HEK293 (cell line): ENCODE measurements at regions not wholly inside any gene's neighbourhood (a gene's known extent, or its start where the extent isn't known, plus 50 kb on each side); places are given as distances from the start of the nearest gene placed in this dataset.

ENCODE experiments used
- CTCF ChIA-PET: fragments of 350-600 bp; formaldehyde crosslinking; extraction: SDS; loops from one replicate; lab custom pipeline; 2021; ENCODE audit warnings: antibody characterized with exemption; lab: Yijun Ruan, JAX
- POLR2A ChIA-PET: fragments of 300-600 bp; formaldehyde crosslinking; extraction: SDS; loops from one replicate; lab custom pipeline; 2020; ENCODE audit warnings: antibody characterized with exemption, inconsistent platforms; lab: Yijun Ruan, JAX
- H3K27ac ChIP-seq: fragments of 200-500 bp; sonication (Bioruptor generic); 2 replicates; pipeline ENCODE4 v1.5.1; 2014; ENCODE audit warnings: low read depth, low read length, control low read depth, inconsistent platforms; ENCODE audit errors: extremely low read depth
- H3K36me3 ChIP-seq, 2 experiments: fragments of 200-500 bp in 1 of 2; sonication (Bioruptor generic) in 1 of 2; 1 replicate in 1 of 2; 2 replicates in 1 of 2; pipeline ENCODE4 v1.5.1; 2014 to 2017; ENCODE audit warnings: inconsistent platforms in 2 of 2, low read length in 2 of 2; ENCODE audit not compliant: control insufficient read depth in 2 of 2, insufficient read depth in 1 of 2
- H3K4me1 ChIP-seq: fragments of 200-500 bp; sonication (Bioruptor generic); 2 replicates; pipeline ENCODE4 v1.5.1; 2014; ENCODE audit warnings: mild to moderate bottlenecking, low read length, inconsistent platforms; ENCODE audit not compliant: control insufficient read depth, insufficient read depth
- H3K4me3 ChIP-seq: 2 replicates; pipeline ENCODE4 v1.5.1; 2011; ENCODE audit warnings: low read depth, mild to moderate bottlenecking, control low read depth, low read length, moderate library complexity
- H3K9me3 ChIP-seq: fragments of 200-500 bp; sonication (Bioruptor generic); 2 replicates; pipeline ENCODE4 v1.5.1; 2014; ENCODE audit warnings: low read depth, low read length, inconsistent platforms; ENCODE audit not compliant: control insufficient read depth, insufficient read depth
- GFI1B ChIP-seq: fragments of 450-650 bp; formaldehyde crosslinking; IDR thresholded peaks from 2 replicates; pipeline ENCODE4 v1.5.1; 2016; ENCODE audit warnings: missing biosample characterization, missing genetic modification characterization
- KLF1 ChIP-seq: fragments of 450-650 bp; formaldehyde crosslinking; IDR thresholded peaks from 2 replicates; pipeline ENCODE4 v1.5.1; 2016; ENCODE audit warnings: missing biosample characterization, missing genetic modification characterization
- KLF10 ChIP-seq: fragments of 450-650 bp; IDR thresholded peaks from 2 replicates; pipeline ENCODE4 v1.5.1; 2018; ENCODE audit warnings: missing biosample characterization, mild to moderate bottlenecking, missing genetic modification characterization
- KLF9 ChIP-seq: fragments of 450-650 bp; formaldehyde crosslinking; IDR thresholded peaks from 2 replicates; pipeline ENCODE4 v1.5.1; 2016; ENCODE audit warnings: missing biosample characterization, missing genetic modification characterization, low read depth
- REPIN1 ChIP-seq: fragments of 450-650 bp; formaldehyde crosslinking; IDR thresholded peaks from 2 replicates; pipeline ENCODE4 v1.5.1; 2017; ENCODE audit warnings: missing biosample characterization, missing genetic modification characterization, low read depth
- SCRT2 ChIP-seq: fragments of 450-650 bp; formaldehyde crosslinking; IDR thresholded peaks from 2 replicates; pipeline ENCODE4 v1.5.1; 2016; ENCODE audit warnings: missing biosample characterization, missing genetic modification characterization
- SP2 ChIP-seq: fragments of 450-650 bp; formaldehyde crosslinking; IDR thresholded peaks from 2 replicates; pipeline ENCODE4 v1.5.1; 2016; ENCODE audit warnings: missing biosample characterization, missing genetic modification characterization
- YY2 ChIP-seq: fragments of 450-650 bp; formaldehyde crosslinking; IDR thresholded peaks from 2 replicates; pipeline ENCODE4 v1.5.1; 2016; ENCODE audit warnings: missing biosample characterization, missing genetic modification characterization
- ZBTB17 ChIP-seq: fragments of 450-650 bp; formaldehyde crosslinking; IDR thresholded peaks from 2 replicates; pipeline ENCODE4 v1.5.1; 2016; ENCODE audit warnings: missing biosample characterization, missing genetic modification characterization
- ZFHX2 ChIP-seq: fragments of 450-650 bp; formaldehyde crosslinking; conservative IDR thresholded peaks from 2 replicates; pipeline ENCODE4 v1.5.1; 2016; ENCODE audit warnings: missing biosample characterization, missing genetic modification characterization
- ZFP69B ChIP-seq: fragments of 450-650 bp; formaldehyde crosslinking; IDR thresholded peaks from 2 replicates; pipeline ENCODE4 v1.5.1; 2016; ENCODE audit warnings: missing biosample characterization, missing genetic modification characterization
- ZNF19 ChIP-seq: fragments of 450-650 bp; formaldehyde crosslinking; IDR thresholded peaks from 2 replicates; pipeline ENCODE4; 2016; ENCODE audit warnings: missing biosample characterization, missing genetic modification characterization, low read depth
- ZNF292 ChIP-seq: fragments of 450-650 bp; formaldehyde crosslinking; IDR thresholded peaks from 2 replicates; pipeline ENCODE4 v1.5.1; 2016; ENCODE audit warnings: low read depth, missing biosample characterization, missing genetic modification characterization, borderline replicate concordance
- ZNF302 ChIP-seq: fragments of 450-650 bp; formaldehyde crosslinking; IDR thresholded peaks from 2 replicates; pipeline ENCODE4 v1.5.1; 2016; ENCODE audit warnings: missing biosample characterization, missing genetic modification characterization, low read depth
- ZNF366 ChIP-seq: fragments of 450-650 bp; formaldehyde crosslinking; conservative IDR thresholded peaks from 2 replicates; pipeline ENCODE4 v1.5.1; 2016; ENCODE audit warnings: missing biosample characterization, missing genetic modification characterization
- ZNF558 ChIP-seq: fragments of 450-650 bp; formaldehyde crosslinking; IDR thresholded peaks from 2 replicates; pipeline ENCODE4 v1.5.1; 2016; ENCODE audit warnings: missing biosample characterization, missing genetic modification characterization
- ZNF560 ChIP-seq: fragments of 450-650 bp; formaldehyde crosslinking; IDR thresholded peaks from 2 replicates; pipeline ENCODE4 v1.5.1; 2017; ENCODE audit warnings: missing biosample characterization, missing genetic modification characterization, borderline replicate concordance
- ZNF585B ChIP-seq: fragments of 450-650 bp; formaldehyde crosslinking; IDR thresholded peaks from 2 replicates; pipeline ENCODE4 v1.5.1; 2016; ENCODE audit warnings: missing biosample characterization, missing genetic modification characterization
- ZNF629 ChIP-seq: fragments of 450-650 bp; formaldehyde crosslinking; IDR thresholded peaks from 2 replicates; pipeline ENCODE4 v1.5.1; 2017; ENCODE audit warnings: missing biosample characterization, missing genetic modification characterization
- ZNF747 ChIP-seq: fragments of 450-650 bp; formaldehyde crosslinking; IDR thresholded peaks from 2 replicates; pipeline ENCODE4 v1.5.1; 2016; ENCODE audit warnings: missing biosample characterization, missing genetic modification characterization
- ZNF792 ChIP-seq: fragments of 450-650 bp; formaldehyde crosslinking; IDR thresholded peaks from 2 replicates; pipeline ENCODE4 v1.5.1; 2016; ENCODE audit warnings: missing biosample characterization, missing genetic modification characterization
- TF ChIP-seq, protein P1 (sequence below): fragments of 450-650 bp; formaldehyde crosslinking; IDR thresholded peaks from 2 replicates; pipeline ENCODE4 v1.5.1; 2016; ENCODE audit warnings: missing biosample characterization, missing genetic modification characterization
- TF ChIP-seq, protein P2 (sequence below): fragments of 450-650 bp; formaldehyde crosslinking; IDR thresholded peaks from 2 replicates; pipeline ENCODE4 v1.5.1; 2016; ENCODE audit warnings: missing biosample characterization, missing genetic modification characterization, low read depth
- TF ChIP-seq, protein P3 (sequence below): fragments of 450-650 bp; formaldehyde crosslinking; IDR thresholded peaks from 2 replicates; pipeline ENCODE4 v1.5.1; 2016; ENCODE audit warnings: missing biosample characterization, missing genetic modification characterization
- TF ChIP-seq, protein P4 (sequence below): fragments of 450-650 bp; formaldehyde crosslinking; IDR thresholded peaks from 2 replicates; pipeline ENCODE4 v1.5.1; 2017; ENCODE audit warnings: missing biosample characterization, missing genetic modification characterization

DNA sequence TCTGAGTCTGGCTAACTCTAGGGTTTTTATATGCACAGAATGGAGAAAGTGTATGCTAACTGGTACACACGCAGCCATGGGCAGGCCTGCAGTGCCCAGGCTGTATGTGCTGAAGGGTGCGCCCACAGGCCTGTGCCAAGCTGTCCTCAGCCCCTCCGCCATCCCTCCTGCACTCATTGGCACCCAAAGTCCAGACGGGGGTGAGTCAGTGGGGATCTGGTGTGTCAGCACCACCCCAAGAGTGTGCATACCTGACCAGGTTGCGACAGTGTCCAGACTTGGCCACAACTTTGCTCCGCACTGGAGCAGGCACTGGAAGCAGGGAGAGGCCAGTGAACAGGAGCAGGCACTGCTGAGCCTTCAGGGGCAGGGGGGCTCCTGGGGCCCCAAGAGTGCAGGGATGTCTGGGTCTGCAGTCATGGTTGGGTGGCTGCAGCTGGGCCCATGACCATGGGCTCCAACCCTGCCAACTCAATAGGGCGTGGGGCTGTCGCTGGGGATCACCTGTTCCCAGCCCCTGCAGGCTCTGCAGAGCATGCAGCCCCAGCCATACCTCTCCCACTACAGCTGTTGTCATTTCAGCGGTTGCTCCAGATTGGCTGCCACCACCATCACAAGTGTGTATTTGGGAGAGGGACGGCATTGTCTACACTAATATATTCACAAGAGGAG lies 717.8 kb downstream of the EPHA7 start:
- POLR2A ChIA-PET, result no interaction called here
- Histone ChIP-seq H3K4me3 (no peak overlapping the region), H3K27ac (no peak overlapping the region), H3K4me1 (no peaks in the 10 kb centered on the region), H3K9me3 (no peaks in the 10 kb centered on the region), H3K36me3 (no peaks in the 10 kb centered on the region)
- TF ChIP-seq GFI1B (no peak), ZNF747 (tag by site-specific recombination) (no peak), ZNF629 (tag by site-specific recombination) (no peak), ZNF585B (tag by site-specific recombination) (no peak), ZNF292 (tag by site-specific recombination) (no peak), ZFP69B (tag by site-specific recombination) (no peak), SCRT2 (tag by site-specific recombination) (no peak), ZNF792 (tag by site-specific recombination) (no peak), ZBTB17 (tag by site-specific recombination) (no peak)
- TF ChIP-seq, protein P1, sequence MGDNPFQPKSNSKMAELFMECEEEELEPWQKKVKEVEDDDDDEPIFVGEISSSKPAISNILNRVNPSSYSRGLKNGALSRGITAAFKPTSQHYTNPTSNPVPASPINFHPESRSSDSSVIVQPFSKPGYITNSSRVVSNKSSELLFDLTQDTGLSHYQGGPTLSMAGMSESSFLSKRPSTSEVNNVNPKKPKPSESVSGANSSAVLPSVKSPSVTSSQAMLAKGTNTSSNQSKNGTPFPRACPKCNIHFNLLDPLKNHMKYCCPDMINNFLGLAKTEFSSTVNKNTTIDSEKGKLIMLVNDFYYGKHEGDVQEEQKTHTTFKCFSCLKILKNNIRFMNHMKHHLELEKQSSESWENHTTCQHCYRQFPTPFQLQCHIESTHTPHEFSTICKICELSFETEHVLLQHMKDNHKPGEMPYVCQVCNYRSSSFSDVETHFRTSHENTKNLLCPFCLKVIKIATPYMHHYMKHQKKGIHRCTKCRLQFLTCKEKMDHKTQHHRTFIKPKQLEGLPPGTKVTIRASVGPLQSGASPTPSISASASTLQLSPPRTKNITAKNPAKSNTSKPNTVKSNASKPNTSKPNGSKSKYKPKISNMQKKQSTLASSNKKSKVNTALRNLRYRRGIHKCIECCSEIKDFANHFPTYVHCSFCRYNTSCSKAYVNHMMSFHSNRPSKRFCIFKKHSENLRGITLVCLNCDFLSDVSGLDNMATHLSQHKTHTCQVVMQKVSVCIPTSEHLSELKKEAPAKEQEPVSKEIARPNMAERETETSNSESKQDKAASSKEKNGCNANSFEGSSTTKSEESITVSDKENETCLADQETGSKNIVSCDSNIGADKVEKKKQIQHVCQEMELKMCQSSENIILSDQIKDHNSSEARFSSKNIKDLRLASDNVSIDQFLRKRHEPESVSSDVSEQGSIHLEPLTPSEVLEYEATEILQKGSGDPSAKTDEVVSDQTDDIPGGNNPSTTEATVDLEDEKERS, result no peak
- CTCF ChIA-PET, result interaction anchor here (0.5 kb wide), 1 partner anchor 200 kb away, joined by 3 read pairs; no protein-coding TSS in a partner anchor

DNA sequence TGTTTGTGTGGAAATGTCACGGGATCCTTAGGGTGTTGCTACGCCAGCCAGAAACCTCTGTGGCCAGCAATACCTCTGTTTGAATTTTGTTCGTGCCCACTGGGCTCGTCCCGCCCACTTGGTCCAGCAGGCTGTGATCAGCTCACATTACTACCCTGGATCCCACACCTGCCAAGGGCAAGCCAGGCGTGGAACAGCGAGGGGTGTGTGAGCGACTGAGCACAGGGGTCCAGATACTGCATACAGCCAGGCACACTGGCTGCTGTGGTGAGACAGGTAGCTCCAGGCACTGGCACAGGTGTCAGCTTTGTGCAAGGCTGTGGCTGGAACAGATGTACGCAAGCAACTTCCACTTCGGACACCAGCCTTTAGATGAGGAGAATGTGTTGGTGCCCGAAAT lies 718.9 kb downstream of the EPHA7 start:
- ChIA-PET POLR2A (interaction anchor here (0.6 kb wide), 1 partner anchor 27 kb away, joined by 3 read pairs; no protein-coding TSS in a partner anchor), CTCF (no interaction called here)
- Histone ChIP-seq H3K4me1 (no peaks in the 10 kb centered on the region), H3K27ac (no peak overlapping the region), H3K4me3 (no peak overlapping the region), H3K36me3 (no peaks in the 10 kb centered on the region), H3K9me3 (no peaks in the 10 kb centered on the region)
- TF ChIP-seq KLF10 (tag by site-specific recombination) (no peak), SP2 (tag by site-specific recombination) (no peak), YY2 (no peak), KLF9 (tag by site-specific recombination) (no peak), ZNF302 (no peak), ZFHX2 (tag by site-specific recombination) (no peak), REPIN1 (no peak), ZNF558 (tag by site-specific recombination) (no peak), ZNF19 (tag by site-specific recombination) (no peak), ZNF560 (tag by site-specific recombination) (no peak), KLF1 (tag by site-specific recombination) (no peak), ZNF366 (tag by site-specific recombination) (no peak)
- TF ChIP-seq, protein P2, sequence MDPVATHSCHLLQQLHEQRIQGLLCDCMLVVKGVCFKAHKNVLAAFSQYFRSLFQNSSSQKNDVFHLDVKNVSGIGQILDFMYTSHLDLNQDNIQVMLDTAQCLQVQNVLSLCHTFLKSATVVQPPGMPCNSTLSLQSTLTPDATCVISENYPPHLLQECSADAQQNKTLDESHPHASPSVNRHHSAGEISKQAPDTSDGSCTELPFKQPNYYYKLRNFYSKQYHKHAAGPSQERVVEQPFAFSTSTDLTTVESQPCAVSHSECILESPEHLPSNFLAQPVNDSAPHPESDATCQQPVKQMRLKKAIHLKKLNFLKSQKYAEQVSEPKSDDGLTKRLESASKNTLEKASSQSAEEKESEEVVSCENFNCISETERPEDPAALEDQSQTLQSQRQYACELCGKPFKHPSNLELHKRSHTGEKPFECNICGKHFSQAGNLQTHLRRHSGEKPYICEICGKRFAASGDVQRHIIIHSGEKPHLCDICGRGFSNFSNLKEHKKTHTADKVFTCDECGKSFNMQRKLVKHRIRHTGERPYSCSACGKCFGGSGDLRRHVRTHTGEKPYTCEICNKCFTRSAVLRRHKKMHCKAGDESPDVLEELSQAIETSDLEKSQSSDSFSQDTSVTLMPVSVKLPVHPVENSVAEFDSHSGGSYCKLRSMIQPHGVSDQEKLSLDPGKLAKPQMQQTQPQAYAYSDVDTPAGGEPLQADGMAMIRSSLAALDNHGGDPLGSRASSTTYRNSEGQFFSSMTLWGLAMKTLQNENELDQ (tag by site-specific recombination), result no peak
- TF ChIP-seq, protein P3, sequence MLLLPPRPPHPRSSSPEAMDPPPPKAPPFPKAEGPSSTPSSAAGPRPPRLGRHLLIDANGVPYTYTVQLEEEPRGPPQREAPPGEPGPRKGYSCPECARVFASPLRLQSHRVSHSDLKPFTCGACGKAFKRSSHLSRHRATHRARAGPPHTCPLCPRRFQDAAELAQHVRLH (tag by site-specific recombination), result no peak
- TF ChIP-seq, protein P4, sequence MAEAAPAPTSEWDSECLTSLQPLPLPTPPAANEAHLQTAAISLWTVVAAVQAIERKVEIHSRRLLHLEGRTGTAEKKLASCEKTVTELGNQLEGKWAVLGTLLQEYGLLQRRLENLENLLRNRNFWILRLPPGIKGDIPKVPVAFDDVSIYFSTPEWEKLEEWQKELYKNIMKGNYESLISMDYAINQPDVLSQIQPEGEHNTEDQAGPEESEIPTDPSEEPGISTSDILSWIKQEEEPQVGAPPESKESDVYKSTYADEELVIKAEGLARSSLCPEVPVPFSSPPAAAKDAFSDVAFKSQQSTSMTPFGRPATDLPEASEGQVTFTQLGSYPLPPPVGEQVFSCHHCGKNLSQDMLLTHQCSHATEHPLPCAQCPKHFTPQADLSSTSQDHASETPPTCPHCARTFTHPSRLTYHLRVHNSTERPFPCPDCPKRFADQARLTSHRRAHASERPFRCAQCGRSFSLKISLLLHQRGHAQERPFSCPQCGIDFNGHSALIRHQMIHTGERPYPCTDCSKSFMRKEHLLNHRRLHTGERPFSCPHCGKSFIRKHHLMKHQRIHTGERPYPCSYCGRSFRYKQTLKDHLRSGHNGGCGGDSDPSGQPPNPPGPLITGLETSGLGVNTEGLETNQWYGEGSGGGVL (tag by site-specific recombination), result no peak
